Activated naive CD4-positive, alpha-beta T cell treated with anti-CD3 and anti-CD28 coated beads, Interleukin-2, amount 50 U/mL, for 72 hours (primary cell): ENCODE measurements at regions not wholly inside any gene's neighbourhood (a gene's known extent, or its start where the extent isn't known, plus 50 kb on each side); places are given as distances from the start of the nearest gene placed in this dataset.
"Not testable (repeated sequence)": the region's sequence is repeated elsewhere in the genome, so short reads cannot be mapped to it uniquely, and the experiment has no call there.

Experiments used
- ATAC-seq, 2 donors: fragments of 150-1000 bp; cut with Tn5 transposase; 2 replicates each; pipeline ENCODE4 v1.10.0; 2021; ENCODE audit warnings: mild to moderate bottlenecking in 2 of 2, moderate library complexity in 2 of 2
- DNase-seq, 2 donors: peaks; one replicate each; pipeline ENCODE4 v3.0.0; 2021 to 2022; ENCODE audit warnings: low spot score in 2 of 2
- H3K27ac Mint-ChIP-seq, 2 donors: one replicate each; pipeline ENCODE4 v1.8.0; 2022; ENCODE audit warnings: mild to moderate bottlenecking in 2 of 2, mixed read lengths in 2 of 2
- H3K36me3 Mint-ChIP-seq, 2 donors: one replicate each; pipeline ENCODE4 v1.8.0; 2022; ENCODE audit warnings: mixed read lengths in 2 of 2
- H3K9me3 Mint-ChIP-seq, 2 donors: one replicate each; pipeline ENCODE4 v1.8.0; 2022; ENCODE audit warnings: mixed read lengths in 2 of 2

DNA sequence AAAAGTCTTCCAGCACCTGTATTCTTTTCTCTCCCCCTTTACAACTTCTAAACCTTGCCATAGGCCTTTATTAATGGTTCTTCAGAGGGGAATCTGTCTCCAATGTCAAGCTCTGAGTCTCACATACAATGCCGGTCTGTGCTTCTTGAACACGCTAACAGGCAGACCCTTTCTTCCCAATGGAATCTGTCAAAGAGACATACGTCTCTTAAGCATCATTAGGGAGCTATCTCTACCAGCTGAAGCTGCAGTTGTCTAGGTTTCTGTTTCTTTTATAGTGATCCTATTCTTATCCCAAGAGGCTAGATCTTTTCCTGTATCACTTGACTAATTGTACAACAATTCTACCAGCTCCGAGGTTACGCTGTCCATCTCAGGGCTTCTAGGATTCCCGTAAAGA is 560.8 kb upstream of the NBEA start:
- no peak for ATAC-seq
- H3K27ac Mint-ChIP-seq: no peak overlapping the region

DNA sequence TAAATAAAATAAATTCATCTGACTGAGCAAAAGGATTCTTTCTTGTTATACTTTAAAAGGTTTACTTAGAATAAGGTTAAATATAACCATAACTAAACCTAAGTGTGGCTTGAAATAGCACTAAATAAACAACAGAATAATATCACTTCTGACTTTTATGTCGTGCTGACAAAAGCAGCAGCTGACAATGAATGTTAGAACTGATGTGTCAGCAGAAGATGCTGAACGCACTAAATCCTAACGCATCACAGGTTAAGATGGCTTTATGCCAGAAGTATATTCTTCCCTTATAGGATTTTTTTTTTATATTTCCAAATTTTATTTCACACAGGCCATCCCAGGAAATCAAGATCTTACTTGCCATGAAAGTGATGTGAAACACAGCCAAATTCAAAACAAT is 558.3 kb upstream of the NBEA start:
- ATAC-seq (no peak), DNase-seq (no peak)
- H3K9me3 Mint-ChIP-seq: peaks cover 15 to 20% of the 10 kb centered on the region in 2 donors
- H3K27ac Mint-ChIP-seq: no peak overlapping the region
- H3K36me3 Mint-ChIP-seq: no peaks in the 10 kb centered on the region

More for the DNA sequence above, 560.8 kb upstream of the NBEA start:
- Mint-ChIP-seq H3K9me3 (peaks cover 15 to 20% of the 10 kb centered on the region in 2 donors), H3K36me3 (no peaks in the 10 kb centered on the region)
- DNase-seq: no peak

DNA sequence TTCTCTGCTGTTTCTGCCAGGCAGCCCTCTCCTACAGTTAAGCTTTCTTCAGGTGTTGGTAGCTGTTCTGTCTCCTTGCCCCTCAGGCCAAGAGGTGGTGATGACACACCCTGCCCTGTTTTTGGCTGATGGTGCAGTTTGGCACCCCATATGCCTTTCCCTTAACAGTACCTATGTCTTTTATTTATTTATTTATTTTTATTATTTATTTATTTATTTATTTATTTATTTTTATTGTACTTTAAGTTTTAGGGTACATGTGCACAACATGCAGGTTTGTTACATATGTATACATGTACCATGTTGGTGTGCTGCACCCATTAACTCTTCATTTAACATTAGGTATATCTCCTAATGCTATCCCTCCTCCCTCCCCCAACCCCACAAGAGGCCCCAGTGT is 555.8 kb upstream of the NBEA start:
- H3K36me3 Mint-ChIP-seq, H3K27ac Mint-ChIP-seq: not testable (repeated sequence)
- H3K9me3 Mint-ChIP-seq: peaks cover 8 to 13% of the 10 kb centered on the region in 2 donors

DNA sequence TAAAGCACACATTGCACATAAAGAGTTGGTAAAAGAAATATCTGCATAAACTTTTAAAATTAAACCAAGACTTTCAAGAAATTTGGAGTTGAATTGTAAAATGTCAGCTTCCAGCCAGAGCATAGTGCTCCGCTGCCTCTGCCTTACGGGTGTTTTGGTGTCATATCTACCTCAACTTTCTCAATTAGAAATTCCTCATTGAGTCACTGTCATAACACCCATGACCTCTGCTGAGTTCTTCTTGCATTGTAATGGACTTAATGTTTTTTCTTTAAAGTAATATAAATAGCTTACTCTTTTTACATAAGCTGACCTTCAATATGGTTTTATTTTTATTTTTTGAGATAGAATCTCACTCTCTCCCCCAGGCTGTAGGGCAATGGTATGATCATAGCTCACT is 551.0 kb upstream of the NBEA start:
- Mint-ChIP-seq H3K9me3 (peaks cover 8 to 11% of the 10 kb centered on the region in 2 donors), H3K27ac (no peak overlapping the region), H3K36me3 (peaks cover 0 to 9% of the 10 kb centered on the region in 2 donors)
- no peak for DNase-seq
- no peak for ATAC-seq

More for the DNA sequence above, 555.8 kb upstream of the NBEA start:
- DNase-seq, ATAC-seq: not testable (repeated sequence)

DNA sequence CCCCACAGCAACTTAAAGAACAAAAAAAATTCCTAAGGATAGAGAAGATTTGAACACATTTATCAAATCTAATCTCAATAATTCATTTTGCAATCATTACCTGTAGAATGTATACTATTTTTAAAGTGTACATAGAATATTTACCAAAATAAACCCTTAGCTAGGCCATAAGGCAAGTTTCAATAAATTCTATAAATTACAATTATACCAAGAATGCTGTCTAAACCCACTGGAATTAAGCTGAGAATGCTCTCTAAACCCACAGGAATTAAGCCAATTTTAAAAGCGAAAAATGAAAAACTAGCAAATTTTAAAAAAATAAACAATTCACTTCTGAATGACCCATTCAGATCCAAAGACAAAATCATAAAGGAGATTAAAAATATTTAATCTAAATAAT is 540.4 kb upstream of the NBEA start:
- no peak for ATAC-seq
- DNase-seq: no peak
- Mint-ChIP-seq H3K27ac (no peak overlapping the region), H3K9me3 (peaks cover 5 to 11% of the 10 kb centered on the region in 2 donors), H3K36me3 (peaks cover 0 to 5% of the 10 kb centered on the region in 2 donors)

DNA sequence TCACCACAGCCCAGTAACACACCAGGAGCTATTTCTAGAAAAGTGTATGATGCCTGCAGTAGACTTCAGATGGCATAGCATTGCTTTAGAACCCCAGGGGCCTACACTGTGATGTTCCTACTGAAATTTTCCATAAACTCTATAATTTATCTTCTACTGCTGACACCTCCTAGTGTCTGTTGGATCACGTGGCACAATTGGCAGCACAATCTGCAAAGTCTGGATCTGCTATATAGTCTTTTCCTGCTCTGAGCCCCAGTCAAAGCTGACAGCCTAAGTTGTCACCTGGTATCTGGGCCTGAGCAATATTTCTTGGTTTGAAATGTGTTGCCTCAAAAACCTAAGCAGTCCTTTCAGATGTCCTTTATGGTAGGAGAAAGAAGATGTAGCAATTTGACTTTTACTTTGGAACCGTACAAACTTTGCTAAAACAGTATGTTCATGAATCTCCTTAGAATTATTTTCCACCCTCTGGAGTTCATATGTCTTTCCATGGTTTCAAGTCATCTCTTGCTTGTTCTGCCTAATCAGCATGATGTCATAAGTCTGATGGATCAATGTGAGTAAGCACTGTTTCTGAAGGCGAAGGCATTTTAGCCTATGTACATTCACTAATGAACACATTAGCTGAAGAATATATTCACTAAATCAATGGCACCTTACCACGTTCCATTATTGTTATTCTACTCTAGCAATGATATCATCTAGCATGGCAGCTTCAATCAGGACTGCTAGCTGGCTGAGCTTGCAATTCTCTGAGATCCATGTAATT is 536.5 kb upstream of the NBEA start:
- peaks cover 3 to 15% of the 10 kb centered on the region in 2 donors for H3K9me3 Mint-ChIP-seq
- DNase-seq (no peak), ATAC-seq (no peak)
- no peak overlapping the region for H3K27ac Mint-ChIP-seq
- no peaks in the 10 kb centered on the region for H3K36me3 Mint-ChIP-seq

DNA sequence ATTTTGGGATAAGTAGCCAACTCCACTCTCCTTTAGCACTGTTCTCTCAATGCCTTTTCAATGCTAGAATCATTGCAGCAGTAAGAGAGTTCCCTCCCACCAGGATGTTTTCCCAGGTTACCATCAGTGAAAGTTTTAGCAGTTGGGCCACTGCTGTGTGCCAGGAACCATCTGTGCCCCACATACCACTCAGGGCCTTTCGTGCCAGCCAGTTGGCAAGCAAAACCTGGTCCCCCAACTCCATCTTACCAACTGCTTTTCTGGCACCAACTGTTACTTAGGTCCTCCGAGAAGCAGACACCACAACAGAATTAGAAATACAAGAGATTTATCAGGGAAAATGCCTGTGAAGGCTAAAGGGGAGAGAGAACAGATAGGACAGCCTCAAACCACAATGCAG is 533.4 kb upstream of the NBEA start:
- H3K27ac Mint-ChIP-seq: no peak overlapping the region

DNA sequence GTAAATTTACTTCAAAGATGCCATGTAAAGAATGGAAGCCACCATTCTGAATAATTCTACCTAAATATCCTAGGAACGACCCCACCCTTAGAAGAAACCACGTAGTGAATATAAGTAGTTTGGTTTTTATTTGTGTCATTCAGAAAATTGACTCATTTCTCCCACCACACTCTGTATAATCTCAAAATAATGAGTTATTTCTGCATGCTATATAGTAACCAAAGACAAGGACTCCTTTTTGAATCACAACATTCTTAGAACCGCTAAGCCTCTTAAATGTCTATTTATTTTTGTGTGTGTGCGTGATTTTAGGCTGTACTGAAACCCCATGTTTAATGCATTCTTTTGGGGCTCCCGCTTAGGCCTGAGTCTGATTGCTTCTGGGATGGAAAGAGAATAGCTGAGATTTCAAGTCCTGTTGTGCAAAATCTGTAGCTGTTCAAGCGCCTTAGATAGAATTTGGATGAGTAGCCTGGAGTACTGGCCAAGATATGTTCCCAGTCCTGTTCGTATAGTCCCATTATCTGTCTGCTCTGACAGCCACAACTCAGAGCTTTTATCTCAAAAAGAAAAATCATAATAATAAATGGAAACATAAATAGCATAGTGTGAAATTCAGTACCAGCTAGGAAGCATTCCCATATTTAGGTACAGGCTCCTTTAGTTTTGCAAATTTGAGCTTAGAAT is 532.4 kb upstream of the NBEA start:
- H3K27ac Mint-ChIP-seq: no peak overlapping the region
- DNase-seq: no peak
- H3K9me3 Mint-ChIP-seq: peaks cover 8 to 15% of the 10 kb centered on the region in 2 donors
- no peaks in the 10 kb centered on the region for H3K36me3 Mint-ChIP-seq
- ATAC-seq: peak in 1 of 2 donors; percentile 52

More for the DNA sequence above, 533.4 kb upstream of the NBEA start:
- ATAC-seq: no peak
- H3K36me3 Mint-ChIP-seq: no peaks in the 10 kb centered on the region
- DNase-seq: no peak
- peaks cover 3 to 12% of the 10 kb centered on the region in 2 donors for H3K9me3 Mint-ChIP-seq

DNA sequence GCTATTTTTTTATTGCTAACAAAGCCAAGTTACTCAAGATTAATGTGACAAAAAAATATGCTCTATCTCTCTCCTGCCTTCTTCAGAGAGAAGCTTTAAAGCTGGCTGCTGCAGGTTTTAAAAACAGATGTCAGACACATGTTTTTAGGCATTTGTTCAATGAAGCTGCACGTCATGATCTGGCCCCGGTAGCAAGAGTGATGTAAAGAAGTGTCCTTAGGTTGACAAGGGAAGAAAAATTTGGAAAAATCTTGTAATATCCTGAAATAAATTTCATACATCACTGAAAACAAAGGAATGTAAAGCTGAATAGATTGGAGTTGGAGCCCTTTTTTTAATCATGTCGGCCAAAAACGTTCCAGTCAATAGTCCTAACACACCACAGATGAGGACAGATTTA is 531.4 kb upstream of the NBEA start:
- Mint-ChIP-seq H3K9me3 (peaks cover 8 to 15% of the 10 kb centered on the region in 2 donors), H3K27ac (no peak overlapping the region), H3K36me3 (no peaks in the 10 kb centered on the region)
- DNase-seq (no peak), ATAC-seq (no peak)

DNA sequence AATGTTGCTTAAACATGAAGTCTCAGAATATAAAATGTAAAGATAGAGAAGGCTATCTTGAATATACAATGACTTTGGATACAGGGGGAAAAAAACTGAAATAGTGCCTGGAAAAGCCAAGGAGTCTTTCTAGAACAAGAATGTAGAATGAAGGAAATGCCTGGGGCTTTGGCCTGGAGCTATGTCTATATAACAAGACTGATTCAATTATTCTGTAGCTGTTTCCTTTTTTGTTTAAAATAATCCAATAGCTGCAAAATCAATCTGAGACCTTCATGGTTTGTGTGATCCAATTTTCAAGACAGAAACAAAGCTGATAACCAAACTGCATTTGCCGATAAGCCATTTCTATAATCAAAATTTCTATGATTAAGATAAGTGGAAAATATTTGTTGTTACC is 530.9 kb upstream of the NBEA start:
- Mint-ChIP-seq H3K27ac (no peak overlapping the region), H3K9me3 (peaks cover 8 to 15% of the 10 kb centered on the region in 2 donors), H3K36me3 (no peaks in the 10 kb centered on the region)
- DNase-seq (no peak), ATAC-seq (no peak)

DNA sequence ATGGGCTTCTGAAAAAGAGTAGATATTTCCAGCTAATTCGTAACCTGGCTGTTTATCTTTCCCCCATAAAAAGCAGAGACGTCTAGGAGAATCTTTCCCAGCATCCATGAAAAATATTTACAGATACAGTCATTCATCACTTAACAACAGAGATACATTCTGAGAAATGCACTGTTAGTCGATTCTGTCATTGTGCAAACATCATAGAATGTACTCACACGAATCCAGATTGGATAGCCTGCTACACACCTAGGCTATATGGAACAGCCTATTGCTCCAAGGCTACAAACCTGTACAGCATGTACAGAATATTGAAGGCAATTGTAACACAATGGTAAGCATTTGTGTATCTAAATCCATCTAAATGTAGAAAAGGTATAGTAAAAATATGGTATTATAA is 530.2 kb upstream of the NBEA start:
- DNase-seq (no peak), ATAC-seq (no peak)
- Mint-ChIP-seq H3K27ac (no peak overlapping the region), H3K9me3 (peaks cover 8 to 15% of the 10 kb centered on the region in 2 donors), H3K36me3 (no peaks in the 10 kb centered on the region)

DNA sequence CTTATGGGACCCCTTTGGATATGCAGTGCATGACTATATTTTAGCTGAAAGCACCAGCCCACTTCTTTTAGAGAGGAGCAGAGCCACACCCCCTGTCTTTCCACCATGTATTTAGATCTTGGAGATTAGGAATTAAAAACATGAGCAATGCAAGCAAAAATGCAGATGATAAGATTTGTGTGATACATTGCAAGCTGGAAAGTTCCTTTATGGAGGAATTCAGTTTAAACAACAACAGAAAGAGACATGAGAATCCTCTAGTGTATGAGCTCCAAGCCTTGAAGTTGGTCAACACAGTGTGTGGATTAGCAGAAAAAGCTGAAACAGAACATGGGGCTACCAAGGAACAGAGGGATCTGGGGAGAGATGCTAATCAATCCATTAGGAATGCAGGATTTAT is 529.8 kb upstream of the NBEA start:
- Mint-ChIP-seq H3K27ac (no peak overlapping the region), H3K9me3 (peaks cover 8 to 15% of the 10 kb centered on the region in 2 donors), H3K36me3 (no peaks in the 10 kb centered on the region)
- DNase-seq (no peak), ATAC-seq (no peak)

DNA sequence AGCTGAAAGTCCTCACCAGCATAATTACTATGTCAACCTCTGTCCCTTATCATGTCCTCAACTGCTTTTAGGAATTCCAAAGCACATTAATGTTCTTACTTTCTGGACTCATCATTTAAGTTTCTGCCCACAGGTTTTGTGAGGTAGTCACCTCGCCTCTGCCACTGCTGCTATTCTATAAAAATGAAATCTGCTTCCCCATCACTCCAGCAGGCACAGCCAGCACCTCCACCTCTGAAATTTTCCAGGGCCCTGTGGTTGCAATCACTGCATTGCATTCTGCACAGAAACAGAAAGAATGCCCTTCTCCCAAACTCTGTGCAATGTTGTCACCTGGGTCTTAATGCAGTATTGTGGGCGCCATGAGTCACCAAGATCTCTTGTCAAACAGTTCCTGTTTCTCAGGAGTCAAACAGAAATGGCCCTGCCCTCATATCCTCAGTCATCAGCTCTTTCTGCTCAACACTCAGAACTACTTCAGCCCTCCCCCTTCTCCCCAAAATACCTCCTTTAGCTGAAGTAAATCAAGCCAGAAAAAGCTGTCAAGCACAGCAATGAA is 529.2 kb upstream of the NBEA start:
- ATAC-seq (no peak), DNase-seq (no peak)
- no peak overlapping the region for H3K27ac Mint-ChIP-seq
- H3K9me3 Mint-ChIP-seq: peaks cover 8 to 9% of the 10 kb centered on the region in 2 donors
- H3K36me3 Mint-ChIP-seq: no peaks in the 10 kb centered on the region

DNA sequence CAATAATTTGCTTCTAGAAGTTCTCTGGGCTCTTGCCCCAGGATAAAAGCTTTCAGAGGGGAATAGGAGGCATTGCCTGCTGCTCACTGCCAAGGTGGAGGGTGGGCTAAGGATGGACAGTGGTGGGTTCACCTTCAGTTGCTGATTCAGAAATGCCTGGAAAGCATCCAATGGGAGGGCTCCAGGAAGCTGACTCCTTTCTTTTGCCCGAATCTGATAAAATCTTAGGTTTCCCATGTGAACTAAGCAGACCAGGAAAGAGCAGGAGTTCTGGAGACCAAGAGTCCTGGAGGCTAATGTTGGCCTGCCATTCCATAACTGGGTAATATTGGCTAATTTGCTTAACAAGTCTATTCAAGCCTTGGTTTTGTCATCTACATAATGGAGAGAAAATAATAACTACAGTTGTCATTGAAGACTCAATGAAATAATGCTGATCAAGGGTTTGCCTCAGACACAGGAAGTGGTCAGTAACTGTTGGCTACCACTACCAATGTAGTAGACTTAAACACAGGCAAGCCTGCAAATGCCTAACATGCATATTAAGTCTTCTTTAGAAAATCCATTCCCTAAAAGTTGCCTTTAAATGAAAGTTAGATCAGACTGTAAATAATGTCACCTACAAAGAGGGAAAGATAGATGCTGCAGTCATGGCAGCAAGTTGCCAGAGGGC is 528.4 kb upstream of the NBEA start:
- DNase-seq: no peak
- peaks cover 4 to 6% of the 10 kb centered on the region in 2 donors for H3K9me3 Mint-ChIP-seq
- no peak overlapping the region for H3K27ac Mint-ChIP-seq
- no peak for ATAC-seq
- no peaks in the 10 kb centered on the region for H3K36me3 Mint-ChIP-seq

DNA sequence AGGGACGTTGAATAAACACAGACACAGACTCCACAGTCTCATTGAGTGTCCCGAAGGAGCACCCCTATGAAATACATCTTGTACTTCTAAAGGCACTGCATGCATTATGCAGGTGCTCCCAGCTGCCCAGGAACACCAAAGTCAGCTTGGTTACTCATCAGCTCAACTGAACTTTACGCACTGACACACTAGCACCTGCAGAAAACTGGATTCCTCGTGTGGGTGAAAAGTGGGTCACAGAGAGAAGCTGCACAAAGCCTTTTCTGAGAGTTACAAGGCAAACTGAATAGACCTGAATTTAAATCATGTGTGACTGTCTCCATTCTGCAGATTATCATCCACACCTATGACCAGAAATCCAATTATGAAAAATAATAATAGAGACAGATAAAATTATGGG is 527.5 kb upstream of the NBEA start:
- no peak for ATAC-seq
- peaks cover 4% of the 10 kb centered on the region in 2 donors for H3K9me3 Mint-ChIP-seq
- DNase-seq: no peak

DNA sequence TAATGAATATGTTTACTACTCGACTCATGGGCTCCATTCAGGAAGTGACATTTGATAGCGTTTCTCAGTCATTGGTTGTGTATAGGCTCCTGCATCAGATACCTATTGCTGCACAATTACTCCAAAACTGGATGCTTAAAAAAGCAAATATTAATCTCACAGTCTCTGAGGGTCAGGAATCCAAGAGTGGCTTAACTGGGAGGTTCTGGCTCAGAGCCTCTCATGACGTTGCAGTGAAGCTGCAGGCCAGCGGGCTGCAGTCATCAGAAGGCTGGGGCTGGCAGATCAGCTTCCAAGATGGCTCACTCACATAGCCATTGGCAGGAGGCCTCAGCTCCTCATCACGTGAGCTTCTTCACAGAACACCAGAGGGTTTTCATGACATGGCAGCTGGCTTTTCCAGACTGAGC is 525.1 kb upstream of the NBEA start:
- ATAC-seq (no peak), DNase-seq (no peak)
- peaks cover 4% of the 10 kb centered on the region in 2 donors for H3K9me3 Mint-ChIP-seq
- no peaks in the 10 kb centered on the region for H3K36me3 Mint-ChIP-seq
- no peak overlapping the region for H3K27ac Mint-ChIP-seq

More for the DNA sequence above, 527.5 kb upstream of the NBEA start:
- Mint-ChIP-seq H3K36me3 (no peaks in the 10 kb centered on the region), H3K27ac (no peak overlapping the region)

DNA sequence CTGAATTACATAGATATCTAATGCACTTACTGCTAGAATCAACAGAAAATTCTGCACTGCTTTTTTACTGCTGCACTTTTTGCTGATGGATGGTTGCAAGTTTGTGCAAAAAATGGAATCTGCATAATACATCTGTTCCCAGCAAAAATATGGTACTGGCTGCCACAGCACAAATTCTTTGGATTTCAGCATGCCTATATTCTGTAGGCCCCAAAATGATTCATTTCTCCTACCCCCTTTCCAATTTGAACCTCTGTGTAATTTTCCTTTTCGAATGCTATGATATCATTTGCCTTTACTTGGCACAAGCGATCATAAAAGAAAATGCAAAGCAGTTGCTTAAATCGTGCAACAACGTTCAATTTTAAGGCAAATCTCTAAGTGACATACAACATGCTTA is 524.2 kb upstream of the NBEA start:
- Mint-ChIP-seq H3K9me3 (peaks cover 4% of the 10 kb centered on the region in 2 donors), H3K27ac (no peak overlapping the region), H3K36me3 (no peaks in the 10 kb centered on the region)
- DNase-seq (no peak), ATAC-seq (no peak)
